Gastroesophageal sphincter (tissue), 3 donors: ENCODE measurements at regions not wholly inside any gene's neighbourhood (a gene's known extent, or its start where the extent isn't known, plus 50 kb on each side); places are given as distances from the start of the nearest gene placed in this dataset.

Experiments used
- CTCF ChIP-seq, 4 experiments: fragments of 200-600 bp in 2 of 4; fragments of 450-650 bp in 2 of 4; sonication (generic) in 1 of 4; IDR thresholded peaks; one replicate each; pipeline ENCODE4 v1.5.1; 2017 to 2019; ENCODE audit warnings: antibody characterized with exemption in 4 of 4, mild to moderate bottlenecking in 2 of 4, moderate library complexity in 2 of 4
- POLR2A ChIP-seq, 2 donors: fragments of 450-650 bp; IDR thresholded peaks; one replicate each; pipeline ENCODE4 v1.6.1; 2017; ENCODE audit warnings: antibody characterized with exemption in 2 of 2, mild to moderate bottlenecking in 2 of 2, moderate library complexity in 1 of 2
- POLR2AphosphoS5 ChIP-seq: sonication (generic); formaldehyde crosslinking; IDR thresholded peaks from one replicate; pipeline ENCODE4 v1.6.1; 2017; ENCODE audit warnings: antibody characterized with exemption

- TF ChIP-seq CTCF (IDR thresholded peaks at IDR 0.05) (no peak), POLR2AphosphoS5 (no peak), POLR2A (IDR thresholded peaks at IDR 0.05) (no peak)
Measured at GRCh38 chr10:3433988-3434387, 261.4 kb upstream of the PITRM1 start.
